GM12874 (cell line): ENCODE measurements at regions not wholly inside any gene's neighbourhood (a gene's known extent, or its start where the extent isn't known, plus 50 kb on each side); places are given as distances from the start of the nearest gene placed in this dataset.

Experiments used
- TF ChIP-seq, protein P1 (sequence below): IDR thresholded peaks from 2 replicates; pipeline ENCODE4 v1.5.1; 2011; ENCODE audit warnings: low read depth, mild to moderate bottlenecking, control low read depth, low read length, moderate library complexity; ENCODE audit not compliant: insufficient read depth

DNA sequence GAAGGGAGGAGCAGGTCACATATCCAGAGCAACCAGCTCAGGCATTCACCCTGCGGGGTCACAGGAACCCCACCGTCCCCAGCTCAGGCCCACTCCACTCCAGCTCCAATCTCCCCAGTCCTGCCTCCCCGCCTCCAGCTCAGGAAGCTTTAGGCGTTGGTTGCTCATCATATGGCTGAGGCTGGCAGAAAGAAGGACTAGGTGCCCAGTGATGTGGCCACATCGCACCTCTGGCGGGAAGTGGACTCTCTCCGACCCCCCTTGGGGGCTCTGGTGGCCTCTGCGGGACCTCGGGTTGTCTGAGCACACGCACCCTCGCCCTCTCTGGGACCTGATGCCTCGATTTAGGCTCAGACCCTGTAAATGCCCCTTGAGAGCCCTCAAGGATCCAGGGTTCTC lies 187.7 kb downstream of the ZFP36L2 start:
- TF ChIP-seq, protein P1, sequence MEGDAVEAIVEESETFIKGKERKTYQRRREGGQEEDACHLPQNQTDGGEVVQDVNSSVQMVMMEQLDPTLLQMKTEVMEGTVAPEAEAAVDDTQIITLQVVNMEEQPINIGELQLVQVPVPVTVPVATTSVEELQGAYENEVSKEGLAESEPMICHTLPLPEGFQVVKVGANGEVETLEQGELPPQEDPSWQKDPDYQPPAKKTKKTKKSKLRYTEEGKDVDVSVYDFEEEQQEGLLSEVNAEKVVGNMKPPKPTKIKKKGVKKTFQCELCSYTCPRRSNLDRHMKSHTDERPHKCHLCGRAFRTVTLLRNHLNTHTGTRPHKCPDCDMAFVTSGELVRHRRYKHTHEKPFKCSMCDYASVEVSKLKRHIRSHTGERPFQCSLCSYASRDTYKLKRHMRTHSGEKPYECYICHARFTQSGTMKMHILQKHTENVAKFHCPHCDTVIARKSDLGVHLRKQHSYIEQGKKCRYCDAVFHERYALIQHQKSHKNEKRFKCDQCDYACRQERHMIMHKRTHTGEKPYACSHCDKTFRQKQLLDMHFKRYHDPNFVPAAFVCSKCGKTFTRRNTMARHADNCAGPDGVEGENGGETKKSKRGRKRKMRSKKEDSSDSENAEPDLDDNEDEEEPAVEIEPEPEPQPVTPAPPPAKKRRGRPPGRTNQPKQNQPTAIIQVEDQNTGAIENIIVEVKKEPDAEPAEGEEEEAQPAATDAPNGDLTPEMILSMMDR, result no peak

DNA sequence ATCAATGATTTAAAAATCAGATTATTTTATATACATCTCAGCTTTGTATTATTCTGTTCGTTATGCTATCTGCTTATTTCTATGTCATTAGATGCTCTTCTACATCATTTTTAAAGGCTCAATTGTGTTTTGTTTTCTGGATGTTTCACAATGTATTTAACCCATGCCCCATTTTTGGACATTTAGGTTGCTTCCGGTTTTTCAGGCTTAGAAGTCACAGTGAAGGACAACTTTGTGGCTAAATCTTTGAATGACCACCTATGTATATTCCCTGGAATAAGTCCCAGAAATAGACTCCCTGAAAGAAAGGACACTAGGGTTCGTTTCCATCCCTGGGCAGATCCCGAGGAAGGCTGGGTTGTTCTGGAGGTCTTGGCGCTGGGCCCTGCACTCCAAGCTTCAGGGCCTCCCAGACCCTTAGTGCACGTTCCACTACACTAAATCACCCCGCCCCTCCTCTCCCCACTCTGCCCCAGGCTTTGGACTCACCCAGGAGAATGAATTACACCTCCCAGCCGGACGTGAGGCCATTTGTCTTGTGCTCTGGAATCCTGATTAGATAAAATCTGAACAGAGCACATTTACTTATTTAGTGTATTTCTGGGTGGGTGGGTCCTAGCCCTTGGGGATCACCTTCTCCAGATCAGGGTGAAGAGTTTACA lies 188.2 kb downstream of the ZFP36L2 start:
- TF ChIP-seq, protein P1, result no peak

DNA sequence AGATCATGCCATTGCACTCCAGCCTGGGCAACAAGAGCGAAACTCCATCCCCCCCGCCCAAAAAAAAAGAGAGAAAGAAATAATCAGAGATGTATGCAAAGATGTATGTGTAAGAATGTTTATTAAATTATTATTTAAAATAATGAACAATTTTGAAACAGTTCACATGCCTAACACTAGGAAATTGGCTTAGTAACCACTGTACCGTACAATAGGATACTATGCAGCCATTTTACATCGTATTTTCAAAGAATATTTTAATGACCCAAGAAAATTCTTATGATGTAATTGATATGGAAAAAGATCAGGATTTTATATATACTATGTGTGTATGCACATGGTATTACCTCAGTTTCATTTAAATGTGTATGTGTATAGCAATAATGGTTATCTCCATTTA lies 190.5 kb downstream of the ZFP36L2 start:
- TF ChIP-seq, protein P1, result no peak

DNA sequence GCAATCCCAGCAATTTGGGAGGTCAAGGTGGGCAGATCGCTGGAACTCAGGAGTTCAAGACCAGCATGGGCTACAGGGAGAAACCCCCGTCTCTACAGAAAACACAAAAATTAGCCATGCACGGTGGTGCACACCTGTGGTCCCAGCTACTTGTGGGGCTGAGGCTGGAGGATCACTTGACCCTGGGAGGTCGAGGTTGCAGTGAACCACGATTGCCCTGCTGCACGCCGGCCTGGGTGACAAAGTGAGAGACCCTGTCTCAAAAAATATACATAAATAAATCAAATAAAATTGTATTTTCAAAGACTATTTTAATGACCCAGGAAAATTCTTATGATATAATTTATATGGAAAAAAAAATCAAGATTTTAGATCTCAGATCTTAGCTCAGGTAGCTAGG lies 191.5 kb downstream of the ZFP36L2 start:
- TF ChIP-seq, protein P1, result no peak

DNA sequence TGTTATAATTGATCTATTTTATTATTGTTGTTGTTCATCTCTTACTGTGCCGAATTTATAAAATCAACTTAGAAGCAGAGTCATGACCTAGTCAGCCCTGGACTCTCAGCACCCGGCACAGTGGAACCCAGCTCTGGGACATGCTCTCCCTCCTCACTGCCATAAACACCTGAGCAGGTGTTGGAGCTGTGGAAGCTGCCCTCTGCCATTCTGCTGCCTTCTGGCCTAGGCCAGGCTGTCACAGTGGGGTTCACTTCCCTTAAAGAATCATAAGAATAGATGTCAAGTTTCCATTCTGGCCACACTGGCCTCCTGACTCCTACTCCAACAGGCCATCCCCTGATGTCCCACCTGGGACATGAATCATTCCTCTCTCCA lies 192.2 kb downstream of the ZFP36L2 start:
- TF ChIP-seq, protein P1, result no peak

DNA sequence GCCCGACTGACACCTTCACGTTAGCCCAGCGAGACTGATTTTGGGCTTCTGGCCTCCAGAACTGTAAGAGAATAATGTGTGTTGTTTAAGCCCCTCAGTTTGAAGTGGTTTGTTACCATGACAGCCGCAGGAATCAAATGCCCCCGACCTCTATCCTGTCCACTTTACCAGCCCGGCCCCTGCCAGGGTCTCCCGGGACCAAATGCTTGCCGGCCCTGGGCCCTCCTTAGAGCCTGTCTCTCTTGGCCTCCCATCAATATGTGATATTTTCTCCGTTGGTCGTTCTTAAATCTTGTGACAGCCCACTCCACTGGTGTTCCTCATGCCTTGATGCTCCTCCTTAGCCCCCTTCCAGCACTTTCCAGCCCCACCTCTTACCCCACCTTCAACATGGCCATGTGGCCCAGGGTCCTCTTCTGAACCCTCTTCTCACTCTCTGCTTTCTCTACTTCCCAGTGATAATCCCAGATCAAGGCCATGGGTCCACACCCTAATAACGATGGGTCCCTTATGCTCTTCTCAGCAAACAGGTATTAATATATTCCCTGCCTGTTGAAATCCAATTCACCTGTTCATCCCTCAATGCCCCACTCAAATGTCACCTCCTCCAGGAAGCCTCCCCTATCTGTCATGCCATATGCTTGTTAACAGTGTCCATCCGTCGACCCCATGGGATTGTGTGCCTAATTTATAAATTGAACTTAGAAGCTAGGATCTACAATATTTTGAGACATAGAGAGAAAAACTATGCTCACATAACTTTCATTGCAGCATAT lies 192.8 kb downstream of the ZFP36L2 start:
- TF ChIP-seq, protein P1, result no peak

DNA sequence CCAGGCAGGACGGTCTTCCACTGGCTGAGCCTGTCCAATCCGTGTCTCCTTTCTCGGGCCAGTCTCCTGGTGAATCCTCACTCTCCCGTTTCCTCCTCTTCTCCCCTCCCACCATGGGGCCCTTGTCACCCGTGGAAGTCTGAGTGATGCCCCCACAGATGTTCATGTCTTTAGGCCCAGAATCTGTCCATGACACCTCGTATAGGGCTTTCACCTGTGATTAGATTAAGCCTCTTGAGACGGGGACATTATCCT lies 193.5 kb downstream of the ZFP36L2 start:
- TF ChIP-seq, protein P1, result no peak
